Stimulated activated CD8-positive, alpha-beta memory T cell treated with anti-CD3 and anti-CD28 coated beads, Interleukin-7, amount 100 ng/mL, for 48 hours (primary cell): ENCODE measurements at regions not wholly inside any gene's neighbourhood (a gene's known extent, or its start where the extent isn't known, plus 50 kb on each side); places are given as distances from the start of the nearest gene placed in this dataset.
"Not testable (repeated sequence)": the region's sequence is repeated elsewhere in the genome, so short reads cannot be mapped to it uniquely, and the experiment has no call there.

Source experiments
- DNase-seq, 2 donors: peaks; one replicate each; pipeline ENCODE4 v3.0.0-alpha.2; 2020; ENCODE audit warnings: low read depth in 1 of 2; ENCODE audit errors: extremely low read depth in 1 of 2

DNA sequence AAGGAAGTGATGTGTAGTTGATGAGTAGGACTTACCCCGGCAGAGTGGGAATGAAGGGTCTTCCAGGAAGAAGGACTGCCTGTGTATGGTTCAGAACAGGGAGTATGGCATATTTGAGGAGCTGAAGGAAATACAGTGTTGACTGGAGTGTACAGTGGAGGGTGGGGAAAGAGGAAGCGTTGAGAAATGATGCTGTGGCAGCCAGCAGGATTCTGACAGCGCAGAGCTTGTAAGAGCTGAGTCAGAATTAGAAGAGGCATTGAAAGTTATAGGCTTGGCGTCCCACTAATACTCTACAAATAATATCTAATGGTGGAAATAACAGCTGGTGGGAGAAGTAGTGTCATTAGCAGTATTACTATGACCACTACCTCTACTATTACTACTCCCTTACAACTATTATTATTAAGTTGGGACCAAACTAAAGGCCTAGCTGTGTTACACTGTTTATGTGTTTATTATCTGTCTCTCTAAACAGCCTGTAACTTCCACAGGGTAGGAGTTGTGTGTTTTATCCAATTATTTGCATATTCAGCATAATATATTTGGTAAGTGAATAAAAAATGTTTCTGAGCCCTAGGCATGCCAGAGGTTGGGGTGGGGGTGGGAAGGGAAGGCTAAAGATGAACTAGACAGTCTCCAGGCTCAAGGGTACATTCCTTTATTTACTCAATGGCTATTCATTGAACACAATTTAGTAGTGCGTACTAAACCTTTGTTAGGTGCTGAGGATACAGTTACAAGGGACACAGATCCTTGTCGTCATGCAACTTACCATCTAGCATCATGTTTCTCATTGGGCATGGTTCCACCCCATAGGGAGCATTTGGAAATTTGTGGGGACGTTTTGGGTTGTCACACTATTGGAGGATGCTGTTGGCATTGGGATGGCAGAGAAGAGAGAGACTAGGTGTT, 428.8 kb upstream of the ONECUT1 start:
- no peak for DNase-seq

GRCh38 chr15:53216036-53216435, 425.9 kb upstream of the ONECUT1 start:
- DNase-seq: no peak

GRCh38 chr15:53213336-53213735, 423.2 kb upstream of the ONECUT1 start:
- DNase-seq: no peak

DNA sequence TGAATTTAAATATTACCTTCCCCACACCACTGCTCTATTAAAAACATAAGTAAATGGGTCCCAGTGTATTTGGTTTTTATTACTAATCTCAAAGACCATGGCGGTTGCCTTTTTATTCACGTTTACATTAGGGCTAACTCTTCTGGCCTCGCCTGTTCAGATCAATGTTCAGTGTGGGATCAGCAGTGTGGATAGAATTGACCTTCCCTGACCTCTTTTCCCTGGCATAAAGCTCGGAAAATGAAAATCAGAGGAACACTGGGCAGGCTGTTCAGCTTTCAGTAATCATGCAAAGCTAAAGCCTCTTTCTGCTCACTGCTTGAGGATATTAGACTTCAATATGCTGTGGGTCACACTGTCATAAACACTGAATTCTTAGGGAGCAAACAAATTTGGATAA, 422.6 kb upstream of the ONECUT1 start:
- DNase-seq: no peak

DNA sequence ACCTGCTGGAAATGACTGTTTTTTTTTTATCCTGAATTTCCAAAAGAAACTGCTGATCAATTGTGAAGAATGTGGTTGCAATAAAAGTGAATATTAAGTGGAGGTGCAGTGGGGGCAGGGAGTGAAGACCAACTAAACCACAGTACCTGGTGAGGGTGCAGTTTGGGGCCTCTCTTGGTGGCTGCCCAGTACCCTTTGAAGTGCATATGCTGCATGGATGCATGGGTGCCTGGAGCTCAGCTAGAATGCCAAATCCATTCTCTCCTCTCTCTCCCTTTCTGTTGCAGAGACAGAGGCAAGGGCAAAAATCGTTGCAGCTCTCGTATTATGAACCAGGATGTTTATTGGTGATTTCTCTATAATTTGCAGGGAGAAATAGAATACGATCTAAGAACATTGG, 420.5 kb upstream of the ONECUT1 start:
- no peak for DNase-seq

- DNase-seq: no peak
These were observed 419.4 kb upstream of the ONECUT1 start for GRCh38 chr15:53209396-53210042.

DNA sequence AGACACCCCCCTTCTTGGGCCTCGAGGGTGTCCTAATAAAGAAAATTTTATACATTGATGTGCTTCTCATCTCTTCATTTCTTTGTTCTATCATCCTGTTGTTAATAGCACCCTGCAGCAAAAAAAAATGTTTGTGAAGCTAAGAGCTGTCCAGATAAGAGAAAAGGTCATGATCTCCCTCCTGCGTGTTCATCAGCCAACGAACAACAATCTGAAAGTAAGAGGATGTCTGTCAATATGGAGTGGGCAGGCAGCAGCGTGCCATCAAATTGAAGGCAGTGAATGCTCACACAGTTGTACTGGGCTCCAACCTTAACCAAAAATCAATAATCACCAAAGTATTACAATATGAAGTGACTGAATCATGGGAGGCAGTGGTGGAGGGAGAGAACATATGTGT, 418.6 kb upstream of the ONECUT1 start:
- no peak for DNase-seq

- DNase-seq: no peak
These were observed 413.3 kb upstream of the ONECUT1 start for GRCh38 chr15:53203454-53203853.

GRCh38 chr15:53202876-53203275, 412.7 kb upstream of the ONECUT1 start:
- no peak for DNase-seq

DNA sequence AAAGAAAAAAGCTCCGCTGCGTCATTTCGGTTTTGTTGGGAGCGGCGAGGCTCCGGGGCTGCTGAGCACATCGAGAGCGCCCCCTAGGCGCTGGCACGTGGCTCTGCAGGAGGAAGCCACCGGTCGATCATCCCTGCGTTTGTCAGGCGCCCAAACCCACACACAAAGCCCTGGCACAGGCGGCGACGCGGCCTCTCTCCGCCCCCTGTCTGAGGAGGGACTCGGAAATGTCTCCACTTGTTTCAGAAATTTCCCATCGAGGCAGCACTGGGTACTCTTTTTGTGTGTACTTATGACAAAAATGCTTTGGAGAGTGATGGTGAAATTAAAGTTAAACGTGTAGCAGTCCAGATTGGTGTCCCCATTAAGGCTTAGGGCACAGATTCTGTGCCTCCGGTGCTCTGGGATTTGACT, 407.3 kb upstream of the ONECUT1 start:
- peak; percentile 1 to 2 for DNase-seq

GRCh38 chr15:53196788-53197187, 406.7 kb upstream of the ONECUT1 start:
- DNase-seq: no peak

DNA sequence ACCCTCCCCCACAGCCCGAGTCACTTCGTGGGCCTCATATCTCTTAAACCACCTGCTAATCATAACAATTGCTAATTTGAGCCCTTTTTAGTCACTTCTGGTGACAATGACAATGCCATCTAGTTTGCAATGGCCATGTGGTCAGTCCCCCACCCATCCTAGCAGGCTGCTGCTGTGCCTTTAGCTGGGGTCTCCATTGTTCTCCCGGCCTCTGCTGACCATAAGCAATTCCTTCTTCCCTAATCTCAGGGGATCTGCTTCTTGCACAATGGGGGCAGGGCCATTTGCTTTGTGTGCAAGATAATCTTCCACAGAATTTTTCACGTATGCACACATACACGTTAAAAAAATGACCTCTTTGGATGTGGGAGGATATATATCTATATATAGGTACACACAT, 406.1 kb upstream of the ONECUT1 start:
- no peak for DNase-seq

GRCh38 chr15:53193149-53193548, 403.0 kb upstream of the ONECUT1 start:
- DNase-seq: no peak

- no peak for DNase-seq
These were observed 399.7 kb upstream of the ONECUT1 start for GRCh38 chr15:53189860-53190259.

- DNase-seq: not testable (repeated sequence)
These were observed 393.3 kb upstream of the ONECUT1 start for GRCh38 chr15:53183449-53183848.

DNA sequence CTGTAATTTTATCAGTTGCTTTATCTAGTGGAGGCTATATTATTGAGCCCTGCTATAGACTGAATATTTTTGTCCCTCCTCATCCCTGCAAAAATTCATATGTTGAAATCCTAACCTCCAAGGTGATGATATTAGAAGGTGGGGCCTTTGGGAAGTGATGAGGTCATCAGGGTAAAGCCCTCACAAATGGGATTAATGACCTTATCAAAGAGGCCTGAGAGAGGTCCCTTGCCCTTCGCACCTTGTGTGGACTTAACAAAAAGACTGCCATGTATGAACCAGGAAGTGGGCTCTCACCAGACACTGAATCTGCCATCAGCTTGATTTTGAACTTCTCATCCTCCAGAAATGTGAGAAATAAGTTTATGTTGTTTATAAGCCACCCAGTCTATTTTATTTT, 381.4 kb upstream of the ONECUT1 start:
- no peak for DNase-seq

- no peak for DNase-seq
These were observed 376.6 kb upstream of the ONECUT1 start for GRCh38 chr15:53166684-53167201.

- no peak for DNase-seq
These were observed 376.0 kb upstream of the ONECUT1 start for GRCh38 chr15:53165988-53166683.

DNA sequence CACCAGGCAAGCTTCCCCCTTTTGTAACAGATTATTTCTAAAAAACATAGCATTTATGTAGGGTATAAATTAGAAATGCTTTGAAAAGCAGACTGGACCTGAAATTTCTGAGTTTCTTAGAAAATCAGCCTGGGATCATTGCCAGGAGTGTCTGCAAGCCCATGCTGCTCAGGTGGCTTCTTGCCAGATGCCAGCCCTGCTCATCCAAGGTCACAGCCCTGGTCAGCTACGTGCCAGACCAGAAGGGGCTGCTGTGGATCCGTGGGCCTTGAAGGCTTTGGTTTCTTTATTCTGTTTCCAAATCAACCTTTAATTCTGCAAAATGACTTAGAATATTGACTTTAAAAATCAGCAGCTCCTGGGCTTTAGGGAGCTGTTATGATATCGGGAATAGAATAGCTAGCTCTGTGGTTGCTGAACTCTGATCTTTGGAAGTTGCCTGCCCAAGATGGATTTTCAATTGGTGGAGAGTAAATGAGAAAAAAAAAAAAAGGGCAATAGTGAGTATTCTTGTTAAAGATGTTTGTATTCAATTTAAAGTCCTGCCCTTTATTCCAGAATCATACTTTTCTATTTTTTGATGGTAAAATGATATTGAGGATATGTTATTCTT, 370.1 kb upstream of the ONECUT1 start:
- DNase-seq: no peak

DNA sequence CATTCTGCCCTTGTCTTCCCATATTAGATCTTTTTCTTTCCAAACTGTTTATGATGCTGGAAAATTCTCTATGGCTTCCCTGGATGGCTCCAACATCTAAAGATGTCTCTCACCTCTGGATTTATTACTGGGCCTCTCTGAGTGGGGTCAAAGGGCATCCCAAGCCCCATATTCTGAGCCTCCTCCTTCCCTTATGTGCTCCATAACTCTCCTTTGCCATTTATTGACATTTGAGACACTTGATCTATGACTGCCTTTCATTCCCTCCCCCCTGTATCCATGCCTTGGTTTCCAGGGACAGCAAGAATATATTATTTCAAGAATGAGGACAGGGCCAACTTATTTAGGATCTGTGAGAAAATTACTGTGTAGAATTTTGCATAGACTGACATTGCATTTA, 369.3 kb upstream of the ONECUT1 start:
- DNase-seq: no peak

DNA sequence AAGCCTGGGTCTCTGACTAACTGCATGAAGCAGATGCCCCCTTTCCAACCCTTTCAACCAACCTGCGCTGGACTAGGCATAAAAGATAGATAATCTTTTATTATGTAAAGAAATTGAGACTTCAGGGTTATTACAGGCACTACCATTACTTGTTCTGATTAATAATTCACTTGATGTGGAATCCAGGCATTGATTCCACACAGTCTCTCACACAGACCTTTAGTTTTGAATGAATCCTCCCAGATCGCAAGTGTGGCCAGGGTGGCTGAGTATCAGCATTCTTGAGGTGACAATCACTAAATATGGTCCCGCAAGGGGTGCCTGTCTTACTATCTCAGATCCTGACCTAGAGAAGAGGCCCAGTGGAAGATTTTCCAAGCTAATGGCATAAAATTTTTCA, 368.9 kb upstream of the ONECUT1 start:
- no peak for DNase-seq
